Thyroid gland (tissue), 4 donors: ENCODE measurements at regions not wholly inside any gene's neighbourhood (a gene's known extent, or its start where the extent isn't known, plus 50 kb on each side); places are given as distances from the start of the nearest gene placed in this dataset.

ENCODE experiments used
- DNase-seq, 2 donors: peaks; one replicate each; pipeline ENCODE4 v3.0.0-alpha.2; 2019
- H3K27ac ChIP-seq, 3 donors: fragments of 200-600 bp; sonication (generic); 1 replicate in 2 of 3; 2 replicates in 1 of 3; pipeline ENCODE4 v1.5.1; 2016 to 2019; ENCODE audit warnings: mild to moderate bottlenecking in 1 of 3, moderate library complexity in 1 of 3
- H3K27me3 ChIP-seq: fragments of 200-600 bp; sonication (generic); one replicate; pipeline ENCODE4 v1.5.1; 2019
- H3K36me3 ChIP-seq, 2 donors: fragments of 200-600 bp; sonication (generic); one replicate each; pipeline ENCODE4 v1.5.1; 2016 to 2019
- H3K4me1 ChIP-seq, 2 donors: fragments of 200-600 bp; sonication (generic); one replicate each; pipeline ENCODE4 v1.5.1; 2017 to 2019
- H3K4me3 ChIP-seq, 3 donors: fragments of 200-600 bp; sonication (generic); replicated peaks in 1 of 3; 1 replicate in 2 of 3; 2 replicates in 1 of 3; pipeline ENCODE4 v1.5.1; 2016; ENCODE audit warnings: mild to moderate bottlenecking in 1 of 3
- H3K9me3 ChIP-seq: fragments of 200-600 bp; sonication (generic); one replicate; pipeline ENCODE4 v1.5.1; 2017
- CTCF ChIP-seq, 6 experiments: fragments of 200-600 bp in 3 of 6; fragments of 450-650 bp in 3 of 6; sonication (generic) in 3 of 6; IDR thresholded peaks; one replicate each; pipeline ENCODE4 v1.5.1; 2016 to 2019; ENCODE audit warnings: antibody characterized with exemption in 6 of 6, mild to moderate bottlenecking in 2 of 6, inconsistent platforms in 1 of 6, moderate library complexity in 1 of 6
- POLR2A ChIP-seq, 2 donors: fragments of 450-650 bp; IDR thresholded peaks; one replicate each; pipeline ENCODE4 v1.6.1; 2017; ENCODE audit warnings: antibody characterized with exemption in 2 of 2, mild to moderate bottlenecking in 2 of 2, moderate library complexity in 1 of 2
- WGBS, 2 donors: methylation state at CpG; one replicate each; pipeline ENCODE4 v1.1.5; 2017; 5-methylcytosine and 5-hydroxymethylcytosine counted together
- intact Hi-C: fragments of 100-400 bp; cut with DNase I; formaldehyde crosslinking; loops from one replicate; pipeline ENCODE4 v1.15.1; 2023

GRCh38 chr22:47369431-47370015 is 607.1 kb downstream of the TBC1D22A start:
- Histone ChIP-seq H3K9me3 (no peaks in the 10 kb centered on the region), H3K36me3 (no peaks in the 10 kb centered on the region), H3K4me3 (no peak overlapping the region), H3K27me3 (no peaks in the 10 kb centered on the region), H3K4me1 (no peaks in the 10 kb centered on the region), H3K27ac (no peak overlapping the region)
- 70 to 77% methylated on average over 4 to 6 of the region's 6 CpGs for WGBS, 2 donors
- no peak for TF ChIP-seq POLR2A (IDR thresholded peaks at IDR 0.05)
- no peak for TF ChIP-seq CTCF (IDR thresholded peaks at IDR 0.05)
- no peak for DNase-seq
- intact Hi-C loops = no loop called here

- Histone ChIP-seq H3K36me3 (no peaks in the 10 kb centered on the region), H3K4me1 (no peaks in the 10 kb centered on the region), H3K27me3 (no peaks in the 10 kb centered on the region), H3K27ac (no peak overlapping the region), H3K4me3 (no peak overlapping the region), H3K9me3 (no peaks in the 10 kb centered on the region)
- intact Hi-C loops = no loop called here
- TF ChIP-seq POLR2A (IDR thresholded peaks at IDR 0.05) = no peak
- no peak for TF ChIP-seq CTCF (IDR thresholded peaks at IDR 0.05)
- DNase-seq = no peak
- WGBS, 2 donors = 83 to 93% methylated on average over 2 to 8 of the region's 8 CpGs
Measured at GRCh38 chr22:47369020-47369419, 606.6 kb downstream of the TBC1D22A start.

- TF ChIP-seq POLR2A (IDR thresholded peaks at IDR 0.05) (no peak), CTCF (IDR thresholded peaks at IDR 0.05) (no peak)
- H3K27ac ChIP-seq = no peak overlapping the region
- WGBS, 2 donors = 82 to 94% methylated on average over 18 to 19 of the region's 21 CpGs
- H3K4me3 ChIP-seq = no peak overlapping the region
- no peaks in the 10 kb centered on the region for H3K27me3 ChIP-seq
- intact Hi-C loops = no loop called here
- H3K9me3 ChIP-seq = no peaks in the 10 kb centered on the region
- H3K4me1 ChIP-seq = no peaks in the 10 kb centered on the region
- no peak for DNase-seq
- no peaks in the 10 kb centered on the region for H3K36me3 ChIP-seq
Measured at GRCh38 chr22:47367993-47368945, 605.8 kb downstream of the TBC1D22A start.

GRCh38 chr22:47367107-47367690 is 604.7 kb downstream of the TBC1D22A start:
- Histone ChIP-seq H3K4me3 (no peak overlapping the region), H3K4me1 (no peaks in the 10 kb centered on the region), H3K9me3 (no peaks in the 10 kb centered on the region), H3K27me3 (no peaks in the 10 kb centered on the region), H3K36me3 (no peaks in the 10 kb centered on the region), H3K27ac (no peak overlapping the region)
- TF ChIP-seq POLR2A (IDR thresholded peaks at IDR 0.05) (no peak), CTCF (IDR thresholded peaks at IDR 0.05) (no peak)
- no peak for DNase-seq
- intact Hi-C loops = no loop called here
- WGBS, 2 donors = 70 to 77% methylated on average over 4 to 7 of the region's 7 CpGs
